Erythroblast (primary cell): ENCODE measurements at regions not wholly inside any gene's neighbourhood (a gene's known extent, or its start where the extent isn't known, plus 50 kb on each side); places are given as distances from the start of the nearest gene placed in this dataset.

Experiments used
- GATA1 ChIP-seq: IDR thresholded peaks from 2 replicates; pipeline ENCODE4 v1.6.1; 2011; ENCODE audit warnings: low read depth, mild to moderate bottlenecking, control low read depth, low read length, moderate library complexity
- POLR2A ChIP-seq: IDR thresholded peaks from 2 replicates; pipeline ENCODE4 v1.6.1; 2011; ENCODE audit warnings: mild to moderate bottlenecking, low read length

GRCh38 chr2:66343259-66343658 lies 91.7 kb upstream of the MEIS1 start:
- TF ChIP-seq POLR2A: no peak
- TF ChIP-seq GATA1: no peak
